Naive thymus-derived CD8-positive, alpha-beta T cell (primary cell): ENCODE measurements at regions not wholly inside any gene's neighbourhood (a gene's known extent, or its start where the extent isn't known, plus 50 kb on each side); places are given as distances from the start of the nearest gene placed in this dataset.

Experiments
- ATAC-seq, 2 donors: fragments of 150-1000 bp; cut with Tn5 transposase in 1 of 2; sonication (Bioruptor Pico), chemical (Tn5 transposase) in 1 of 2; 1 replicate in 1 of 2; 2 replicates in 1 of 2; pipeline ENCODE4 v1.10.0; 2021; ENCODE audit warnings: mild to moderate bottlenecking in 2 of 2, moderate library complexity in 2 of 2
- POLR2A ChIA-PET: fragments of 350-600 bp; sonication (Branson Sonifier 250); formaldehyde crosslinking; loops from one replicate; lab custom pipeline; 2021; ENCODE audit warnings: antibody characterized with exemption; lab: Charles Lee
- DNase-seq, 10 donors: peaks; one replicate each; pipeline versions ENCODE4 v3.0.0 to v3.0.0-alpha.2; 2020 to 2022
- H3K27ac Mint-ChIP-seq, 10 donors: one replicate each; pipeline ENCODE4 v1.8.0; 2020 to 2022; ENCODE audit warnings: mild to moderate bottlenecking in 10 of 10, mixed read lengths in 10 of 10, moderate library complexity in 4 of 10, inconsistent platforms in 1 of 10
- H3K27me3 Mint-ChIP-seq, 5 donors: one replicate each; pipeline ENCODE4 v1.8.0; 2021 to 2022; ENCODE audit warnings: mixed read lengths in 5 of 5
- H3K36me3 Mint-ChIP-seq, 3 donors: one replicate each; pipeline ENCODE4 v1.8.0; 2020 to 2022; ENCODE audit warnings: mixed read lengths in 3 of 3, mild to moderate bottlenecking in 2 of 3, inconsistent platforms in 1 of 3
- H3K4me1 Mint-ChIP-seq, 4 donors: one replicate each; pipeline ENCODE4 v1.8.0; 2021 to 2022; ENCODE audit warnings: mixed read lengths in 4 of 4
- H3K4me3 Mint-ChIP-seq, 10 donors: one replicate each; pipeline ENCODE4 v1.8.0; 2020 to 2022; ENCODE audit warnings: mild to moderate bottlenecking in 10 of 10, mixed read lengths in 10 of 10, moderate library complexity in 6 of 10, inconsistent platforms in 1 of 10
- H3K9me3 Mint-ChIP-seq, 9 donors: one replicate each; pipeline ENCODE4 v1.8.0; 2020 to 2022; ENCODE audit warnings: mixed read lengths in 9 of 9, mild to moderate bottlenecking in 3 of 9, inconsistent platforms in 1 of 9, moderate library complexity in 1 of 9

- no peaks in the 10 kb centered on the region for H3K9me3 Mint-ChIP-seq
- peaks cover 5 to 10% (median 5%) of the 10 kb centered on the region in 4 donors for H3K4me1 Mint-ChIP-seq
- no peaks in the 10 kb centered on the region for H3K36me3 Mint-ChIP-seq
- no peak for DNase-seq
- H3K27me3 Mint-ChIP-seq, result peaks cover 8 to 53% (median 41%) of the 10 kb centered on the region in 5 donors
- no peak overlapping the region for H3K4me3 Mint-ChIP-seq
- H3K27ac Mint-ChIP-seq, result no peak overlapping the region
- POLR2A ChIA-PET, result no interaction called here
- no peak for ATAC-seq
Measured at GRCh38 chr14:76309572-76310162, 66.3 kb upstream of the ESRRB start.

GRCh38 chr14:76311079-76311758, 64.7 kb upstream of the ESRRB start:
- Mint-ChIP-seq H3K27me3 (peaks cover 8 to 58% (median 45%) of the 10 kb centered on the region in 5 donors), H3K36me3 (no peaks in the 10 kb centered on the region), H3K9me3 (no peaks in the 10 kb centered on the region), H3K27ac (no peak overlapping the region), H3K4me1 (peaks cover 5 to 10% (median 5%) of the 10 kb centered on the region in 4 donors), H3K4me3 (peak overlapping the region in 5 of 10 donors; percentile 4 to 72 (median 15))
- ATAC-seq (no peak), DNase-seq (no peak)
- POLR2A ChIA-PET, result no interaction called here

- no peaks in the 10 kb centered on the region for H3K36me3 Mint-ChIP-seq
- H3K4me1 Mint-ChIP-seq, result peaks cover 5 to 10% (median 5%) of the 10 kb centered on the region in 4 donors
- H3K27me3 Mint-ChIP-seq, result peaks cover 11 to 61% (median 41%) of the 10 kb centered on the region in 5 donors
- no peak for ATAC-seq
- H3K4me3 Mint-ChIP-seq, result no peak overlapping the region
- POLR2A ChIA-PET, result no interaction called here
- no peak overlapping the region for H3K27ac Mint-ChIP-seq
- no peak for DNase-seq
- no peaks in the 10 kb centered on the region for H3K9me3 Mint-ChIP-seq
Measured at GRCh38 chr14:76312821-76313220, 63.1 kb upstream of the ESRRB start.

GRCh38 chr14:76313303-76313702, 62.6 kb upstream of the ESRRB start:
- POLR2A ChIA-PET, result no interaction called here
- no peaks in the 10 kb centered on the region for H3K36me3 Mint-ChIP-seq
- H3K4me1 Mint-ChIP-seq, result peaks cover 5 to 10% (median 5%) of the 10 kb centered on the region in 4 donors
- peaks cover 11 to 56% (median 36%) of the 10 kb centered on the region in 5 donors for H3K27me3 Mint-ChIP-seq
- no peak overlapping the region for H3K4me3 Mint-ChIP-seq
- DNase-seq (no peak), ATAC-seq (no peak)
- no peak overlapping the region for H3K27ac Mint-ChIP-seq
- no peaks in the 10 kb centered on the region for H3K9me3 Mint-ChIP-seq

- H3K27ac Mint-ChIP-seq, result no peak overlapping the region
- ATAC-seq, result no peak
- H3K4me1 Mint-ChIP-seq, result peaks cover 5 to 10% (median 5%) of the 10 kb centered on the region in 4 donors
- DNase-seq, result no peak
- POLR2A ChIA-PET, result no interaction called here
- H3K4me3 Mint-ChIP-seq, result no peak overlapping the region
- H3K9me3 Mint-ChIP-seq, result no peaks in the 10 kb centered on the region
- H3K27me3 Mint-ChIP-seq, result peaks cover 11 to 51% (median 32%) of the 10 kb centered on the region in 5 donors
- no peaks in the 10 kb centered on the region for H3K36me3 Mint-ChIP-seq
Measured at GRCh38 chr14:76313852-76314251, 62.1 kb upstream of the ESRRB start.

GRCh38 chr14:76314521-76315034, 61.4 kb upstream of the ESRRB start:
- ATAC-seq (no peak), DNase-seq (no peak)
- POLR2A ChIA-PET, result no interaction called here
- Mint-ChIP-seq H3K4me3 (no peak overlapping the region), H3K9me3 (no peaks in the 10 kb centered on the region), H3K4me1 (peaks cover 5 to 10% (median 5%) of the 10 kb centered on the region in 4 donors), H3K36me3 (no peaks in the 10 kb centered on the region), H3K27me3 (peaks cover 8 to 44% (median 26%) of the 10 kb centered on the region in 5 donors), H3K27ac (no peak overlapping the region)

GRCh38 chr14:76320486-76320885, 55.5 kb upstream of the ESRRB start:
- Mint-ChIP-seq H3K9me3 (no peaks in the 10 kb centered on the region), H3K27ac (no peak overlapping the region), H3K4me1 (peaks cover 0 to 1% (median 0%) of the 10 kb centered on the region in 4 donors), H3K27me3 (peaks cover 7 to 43% (median 12%) of the 10 kb centered on the region in 5 donors), H3K36me3 (no peaks in the 10 kb centered on the region), H3K4me3 (no peak overlapping the region)
- no peak for ATAC-seq
- POLR2A ChIA-PET, result no interaction called here
- no peak for DNase-seq

- Mint-ChIP-seq H3K36me3 (no peaks in the 10 kb centered on the region), H3K4me1 (peaks cover 0 to 1% (median 0%) of the 10 kb centered on the region in 4 donors), H3K9me3 (no peaks in the 10 kb centered on the region), H3K27me3 (peaks cover 9 to 43% (median 13%) of the 10 kb centered on the region in 5 donors), H3K4me3 (no peak overlapping the region), H3K27ac (no peak overlapping the region)
- POLR2A ChIA-PET, result no interaction called here
- DNase-seq (no peak), ATAC-seq (no peak)
Measured at GRCh38 chr14:76320975-76321374, 55.0 kb upstream of the ESRRB start.

GRCh38 chr14:76322594-76323220, 53.2 kb upstream of the ESRRB start:
- peaks cover 11 to 48% (median 20%) of the 10 kb centered on the region in 5 donors for H3K27me3 Mint-ChIP-seq
- H3K4me1 Mint-ChIP-seq, result peaks cover 0 to 1% (median 0%) of the 10 kb centered on the region in 4 donors
- H3K9me3 Mint-ChIP-seq, result no peaks in the 10 kb centered on the region
- no peak overlapping the region for H3K27ac Mint-ChIP-seq
- no peak for ATAC-seq
- POLR2A ChIA-PET, result no interaction called here
- no peaks in the 10 kb centered on the region for H3K36me3 Mint-ChIP-seq
- DNase-seq, result no peak
- no peak overlapping the region for H3K4me3 Mint-ChIP-seq

- Mint-ChIP-seq H3K4me1 (peaks cover 0 to 1% (median 0%) of the 10 kb centered on the region in 4 donors), H3K27ac (no peak overlapping the region), H3K9me3 (no peaks in the 10 kb centered on the region), H3K36me3 (no peaks in the 10 kb centered on the region), H3K4me3 (no peak overlapping the region), H3K27me3 (peaks cover 18 to 56% (median 27%) of the 10 kb centered on the region in 5 donors)
- DNase-seq, result no peak
- ATAC-seq, result no peak
- POLR2A ChIA-PET, result no interaction called here
Measured at GRCh38 chr14:76323331-76324050, 52.4 kb upstream of the ESRRB start.

- POLR2A ChIA-PET, result no interaction called here
Measured at GRCh38 chr14:76324133-76324532, 51.8 kb upstream of the ESRRB start.

More at GRCh38 chr14:76324133-76324532, 51.8 kb upstream of the ESRRB start:
- no peaks in the 10 kb centered on the region for H3K9me3 Mint-ChIP-seq
- ATAC-seq (no peak), DNase-seq (no peak)
- H3K27ac Mint-ChIP-seq, result no peak overlapping the region
- no peak overlapping the region for H3K4me3 Mint-ChIP-seq
- no peaks in the 10 kb centered on the region for H3K36me3 Mint-ChIP-seq
- peaks cover 0 to 1% (median 0%) of the 10 kb centered on the region in 4 donors for H3K4me1 Mint-ChIP-seq
- peaks cover 23 to 62% (median 33%) of the 10 kb centered on the region in 5 donors for H3K27me3 Mint-ChIP-seq
